ENCODE measurements at regions not wholly inside any gene's neighbourhood (a gene's known extent, or its start where the extent isn't known, plus 50 kb on each side); places are given as distances from the start of the nearest gene placed in this dataset.

DNA sequence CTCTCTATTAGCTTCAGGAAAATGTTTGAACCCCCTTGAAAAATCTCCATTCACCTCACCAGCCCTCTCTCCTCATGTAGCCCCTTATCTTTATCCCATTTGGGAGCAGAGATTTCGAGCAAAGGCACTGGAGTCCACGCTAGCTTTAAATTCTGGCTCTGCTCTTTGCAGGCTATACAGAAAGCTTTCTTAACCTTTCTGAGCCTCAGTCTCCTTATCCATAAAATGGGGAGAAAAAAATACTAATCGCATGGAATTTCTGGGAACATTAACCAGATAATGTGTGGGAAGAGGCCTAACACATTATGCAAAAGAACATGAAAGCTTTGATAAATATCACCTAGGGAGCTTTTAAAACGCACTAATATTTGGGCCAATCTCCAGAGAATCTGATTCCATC lies 476.3 kb upstream of the CDH5 start:
- DNase-seq (ENCODE audit: low read depth, low spot score) (no peak), ATAC-seq (no peak)
- no peaks in the 10 kb centered on the region for H4K20me1 ChIP-seq (ENCODE audit: insufficient read depth)
- no peaks in the 10 kb centered on the region; the same call in none of the 2 replicates for H3K27me3 ChIP-seq (ENCODE audit: insufficient read depth, low read length)
- H3K4me3 ChIP-seq (replicated peaks in 1 of 2; ENCODE audit: low read depth in 1 of 2, low read length in 2 of 2) = no peak overlapping the region
- no peak overlapping the region for H3K9ac ChIP-seq (ENCODE audit: low read length)
- no peaks in the 10 kb centered on the region for H3K9me3 ChIP-seq (ENCODE audit: control insufficient read depth in 1 of 2, insufficient read depth in 1 of 2, low read depth in 1 of 2, low read length in 2 of 2)
- no peak overlapping the region for H3K27ac ChIP-seq (ENCODE audit: low read depth, low read length)
- POLR2A ChIA-PET = no interaction called here
- RAD21 ChIA-PET (ENCODE audit: low non-redundant PET in 1 of 2, low total read pairs in 2 of 2, uncharacterized antibody in 2 of 2, unreplicated experiment in 2 of 2) = no interaction called here
- no peaks in the 10 kb centered on the region for H3K36me3 ChIP-seq (ENCODE audit: control insufficient read depth in 1 of 2, insufficient read depth in 2 of 2, low read length in 2 of 2)
- H3K4me2 ChIP-seq (ENCODE audit: low read length) = no peak overlapping the region
- intact Hi-C loops (cut with micrococcal nuclease) = no loop called here
- H3K4me1 ChIP-seq (ENCODE audit: control insufficient read depth in 1 of 2, insufficient read depth in 2 of 2, low read length in 2 of 2) = no peaks in the 10 kb centered on the region
- TF ChIP-seq RAD21 (IDR thresholded peaks at IDR 0.05; ENCODE audit: low read depth) (no peak), EZH2phosphoT487 (IDR thresholded peaks at IDR 0.05; ENCODE audit: borderline replicate concordance) (no peak), TCF7L2 (IDR thresholded peaks at IDR 0.05; ENCODE audit: borderline replicate concordance, extremely low read depth, insufficient read depth, insufficient read length) (no peak), SP1 (IDR thresholded peaks at IDR 0.05; ENCODE audit: low read depth) (no peak)
- TF ChIP-seq, protein P1, sequence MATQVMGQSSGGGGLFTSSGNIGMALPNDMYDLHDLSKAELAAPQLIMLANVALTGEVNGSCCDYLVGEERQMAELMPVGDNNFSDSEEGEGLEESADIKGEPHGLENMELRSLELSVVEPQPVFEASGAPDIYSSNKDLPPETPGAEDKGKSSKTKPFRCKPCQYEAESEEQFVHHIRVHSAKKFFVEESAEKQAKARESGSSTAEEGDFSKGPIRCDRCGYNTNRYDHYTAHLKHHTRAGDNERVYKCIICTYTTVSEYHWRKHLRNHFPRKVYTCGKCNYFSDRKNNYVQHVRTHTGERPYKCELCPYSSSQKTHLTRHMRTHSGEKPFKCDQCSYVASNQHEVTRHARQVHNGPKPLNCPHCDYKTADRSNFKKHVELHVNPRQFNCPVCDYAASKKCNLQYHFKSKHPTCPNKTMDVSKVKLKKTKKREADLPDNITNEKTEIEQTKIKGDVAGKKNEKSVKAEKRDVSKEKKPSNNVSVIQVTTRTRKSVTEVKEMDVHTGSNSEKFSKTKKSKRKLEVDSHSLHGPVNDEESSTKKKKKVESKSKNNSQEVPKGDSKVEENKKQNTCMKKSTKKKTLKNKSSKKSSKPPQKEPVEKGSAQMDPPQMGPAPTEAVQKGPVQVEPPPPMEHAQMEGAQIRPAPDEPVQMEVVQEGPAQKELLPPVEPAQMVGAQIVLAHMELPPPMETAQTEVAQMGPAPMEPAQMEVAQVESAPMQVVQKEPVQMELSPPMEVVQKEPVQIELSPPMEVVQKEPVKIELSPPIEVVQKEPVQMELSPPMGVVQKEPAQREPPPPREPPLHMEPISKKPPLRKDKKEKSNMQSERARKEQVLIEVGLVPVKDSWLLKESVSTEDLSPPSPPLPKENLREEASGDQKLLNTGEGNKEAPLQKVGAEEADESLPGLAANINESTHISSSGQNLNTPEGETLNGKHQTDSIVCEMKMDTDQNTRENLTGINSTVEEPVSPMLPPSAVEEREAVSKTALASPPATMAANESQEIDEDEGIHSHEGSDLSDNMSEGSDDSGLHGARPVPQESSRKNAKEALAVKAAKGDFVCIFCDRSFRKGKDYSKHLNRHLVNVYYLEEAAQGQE (IDR thresholded peaks at IDR 0.05; ENCODE audit: low read depth) = no peak
- TF ChIP-seq, protein P2, sequence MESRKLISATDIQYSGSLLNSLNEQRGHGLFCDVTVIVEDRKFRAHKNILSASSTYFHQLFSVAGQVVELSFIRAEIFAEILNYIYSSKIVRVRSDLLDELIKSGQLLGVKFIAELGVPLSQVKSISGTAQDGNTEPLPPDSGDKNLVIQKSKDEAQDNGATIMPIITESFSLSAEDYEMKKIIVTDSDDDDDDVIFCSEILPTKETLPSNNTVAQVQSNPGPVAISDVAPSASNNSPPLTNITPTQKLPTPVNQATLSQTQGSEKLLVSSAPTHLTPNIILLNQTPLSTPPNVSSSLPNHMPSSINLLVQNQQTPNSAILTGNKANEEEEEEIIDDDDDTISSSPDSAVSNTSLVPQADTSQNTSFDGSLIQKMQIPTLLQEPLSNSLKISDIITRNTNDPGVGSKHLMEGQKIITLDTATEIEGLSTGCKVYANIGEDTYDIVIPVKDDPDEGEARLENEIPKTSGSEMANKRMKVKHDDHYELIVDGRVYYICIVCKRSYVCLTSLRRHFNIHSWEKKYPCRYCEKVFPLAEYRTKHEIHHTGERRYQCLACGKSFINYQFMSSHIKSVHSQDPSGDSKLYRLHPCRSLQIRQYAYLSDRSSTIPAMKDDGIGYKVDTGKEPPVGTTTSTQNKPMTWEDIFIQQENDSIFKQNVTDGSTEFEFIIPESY (IDR thresholded peaks at IDR 0.05; ENCODE audit: extremely low read depth, insufficient replicate concordance, low read length) = no peak
- TF ChIP-seq, protein P3, sequence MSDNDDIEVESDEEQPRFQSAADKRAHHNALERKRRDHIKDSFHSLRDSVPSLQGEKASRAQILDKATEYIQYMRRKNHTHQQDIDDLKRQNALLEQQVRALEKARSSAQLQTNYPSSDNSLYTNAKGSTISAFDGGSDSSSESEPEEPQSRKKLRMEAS (IDR thresholded peaks at IDR 0.05) = no peak
- TF ChIP-seq, protein P4, sequence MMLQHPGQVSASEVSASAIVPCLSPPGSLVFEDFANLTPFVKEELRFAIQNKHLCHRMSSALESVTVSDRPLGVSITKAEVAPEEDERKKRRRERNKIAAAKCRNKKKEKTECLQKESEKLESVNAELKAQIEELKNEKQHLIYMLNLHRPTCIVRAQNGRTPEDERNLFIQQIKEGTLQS (IDR thresholded peaks at IDR 0.05) = no peak
- no peaks in the 10 kb centered on the region for H3K79me2 ChIP-seq (ENCODE audit: insufficient read depth, low read length)
- H2AFZ ChIP-seq (ENCODE audit: low read depth, low read length, poor library complexity, severe bottlenecking) = no peak overlapping the region
- no peaks in the 10 kb centered on the region for H3K9me2 ChIP-seq (ENCODE audit: insufficient read depth)
- BruUV-seq (replicated peaks) = no TSS peak
- CTCF ChIA-PET = no interaction called here
